Endothelial cell of umbilical vein (primary cell): ENCODE measurements at regions not wholly inside any gene's neighbourhood (a gene's known extent, or its start where the extent isn't known, plus 50 kb on each side); places are given as distances from the start of the nearest gene placed in this dataset.

ENCODE experiments used
- BruUV-seq: library from RNA; stranded (reverse); fragments of 400-500 nt; replicated peaks from 2 replicates; lab custom pipeline; 2021; lab: Mats Ljungman, UMichigan
- CTCF ChIA-PET: fragments of 300-600, 350-600 bp; sonication (Branson Sonifier 250); formaldehyde crosslinking; loops from one replicate; lab custom pipeline; 2021; ENCODE audit warnings: antibody characterized with exemption, inconsistent platforms; lab: Charles Lee
- POLR2A ChIA-PET: fragments of 300-600, 350-600 bp; sonication (Branson Sonifier 250); formaldehyde crosslinking; loops from one replicate; lab custom pipeline; 2021; ENCODE audit warnings: antibody characterized with exemption, inconsistent platforms; lab: Charles Lee
- DNase-seq: peaks from one replicate; pipeline ENCODE4 v3.0.0-alpha.2; 2011; ENCODE audit warnings: low read depth, low spot score
- FAIRE-seq: peaks from 2 replicates; lab custom pipeline; 2011; peaks lifted over from hg19 to GRCh38; lab: Jason Lieb, UNC
- H2AFZ ChIP-seq: 2 replicates; pipeline ENCODE4 v1.6.0; 2012; ENCODE audit warnings: low read depth, low read length, control low read depth, inconsistent platforms
- H3K27ac ChIP-seq: 2 replicates; pipeline ENCODE4 v1.5.1; 2011; ENCODE audit warnings: low read depth, mild to moderate bottlenecking, control low read depth, low read length, moderate library complexity; ENCODE audit not compliant: insufficient read depth
- H3K27me3 ChIP-seq, 2 experiments: 2 replicates each; pipeline versions ENCODE4 v1.6.0 to v1.6.1; 2011; ENCODE audit warnings: low read length in 2 of 2, mixed read lengths in 1 of 2; ENCODE audit not compliant: control insufficient read depth in 2 of 2, insufficient read depth in 2 of 2
- H3K36me3 ChIP-seq, 2 experiments: 2 replicates in 1 of 2; 3 replicates in 1 of 2; pipeline ENCODE4 v1.5.1; 2011; ENCODE audit warnings: low read length in 2 of 2, mild to moderate bottlenecking in 1 of 2, moderate library complexity in 1 of 2; ENCODE audit not compliant: control insufficient read depth in 2 of 2, insufficient read depth in 2 of 2; ENCODE audit errors: extremely low read depth in 1 of 2
- H3K4me1 ChIP-seq: 3 replicates; pipeline ENCODE4 v1.5.1; 2011; ENCODE audit warnings: mild to moderate bottlenecking, low read length; ENCODE audit not compliant: control insufficient read depth, insufficient read depth; ENCODE audit errors: extremely low read depth
- H3K4me2 ChIP-seq: 2 replicates; pipeline ENCODE4 v1.6.1; 2011; ENCODE audit warnings: low read length, control low read depth, mixed read lengths; ENCODE audit not compliant: insufficient read depth
- H3K4me3 ChIP-seq, 3 experiments: fragments of 200-600 bp in 1 of 3; sonication (generic), shearing (Covaris generic) in 1 of 3; replicated peaks in 1 of 3; 2 replicates each; pipeline ENCODE4 v1.5.1; 2011 to 2016; ENCODE audit warnings: control low read depth in 3 of 3, low read length in 3 of 3, mild to moderate bottlenecking in 2 of 3, inconsistent platforms in 1 of 3, low read depth in 1 of 3, moderate library complexity in 1 of 3; ENCODE audit not compliant: insufficient read depth in 1 of 3
- H3K79me2 ChIP-seq: 2 replicates; pipeline ENCODE4 v1.6.0; 2012; ENCODE audit warnings: low read length, inconsistent platforms; ENCODE audit not compliant: control insufficient read depth, insufficient read depth
- H3K9ac ChIP-seq: replicated peaks from 2 replicates; pipeline ENCODE3; 2011; ENCODE audit warnings: low read length, control low read depth; ENCODE audit not compliant: insufficient read depth; ENCODE audit errors: extremely low read depth
- H3K9me1 ChIP-seq: replicated peaks from 3 replicates; pipeline ENCODE4 v1.6.0; 2011; ENCODE audit warnings: mild to moderate bottlenecking, low read length; ENCODE audit not compliant: control insufficient read depth, insufficient read depth; ENCODE audit errors: extremely low read depth
- H3K9me3 ChIP-seq: replicated peaks from 2 replicates; pipeline ENCODE4 v1.5.1; 2012; ENCODE audit warnings: low read length, inconsistent platforms; ENCODE audit not compliant: control insufficient read depth, insufficient read depth
- H4K20me1 ChIP-seq: replicated peaks from 2 replicates; pipeline ENCODE3; 2011; ENCODE audit warnings: mild to moderate bottlenecking, low read length; ENCODE audit not compliant: control insufficient read depth, insufficient read depth; ENCODE audit errors: extremely low read depth
- CTCF ChIP-seq, 2 donors: IDR thresholded peaks; 1 replicate in 1 of 2; 2 replicates in 1 of 2; pipeline ENCODE4 v1.5.1; 2011; ENCODE audit warnings: low read length in 2 of 2, mild to moderate bottlenecking in 2 of 2, moderate library complexity in 2 of 2, control low read depth in 1 of 2, inconsistent platforms in 1 of 2, low read depth in 1 of 2; ENCODE audit not compliant: insufficient read depth in 1 of 2; ENCODE audit errors: extremely low read depth in 1 of 2
- FOS ChIP-seq: IDR thresholded peaks from 2 replicates; pipeline ENCODE4 v1.6.1; 2011; ENCODE audit warnings: mild to moderate bottlenecking, low read length, moderate library complexity, borderline replicate concordance; ENCODE audit not compliant: insufficient read depth
- GATA2 ChIP-seq: IDR thresholded peaks from 2 replicates; pipeline ENCODE4 v1.7.0; 2011; ENCODE audit warnings: low read depth, mild to moderate bottlenecking, moderate library complexity, mixed read lengths, low read length; ENCODE audit not compliant: insufficient read length, insufficient read depth
- JUN ChIP-seq: IDR thresholded peaks from 2 replicates; pipeline ENCODE4 v1.6.1; 2011; ENCODE audit warnings: borderline replicate concordance, low read depth; ENCODE audit not compliant: insufficient read length, insufficient read depth
- MAX ChIP-seq: IDR thresholded peaks from 2 replicates; pipeline ENCODE4 v1.6.1; 2011; ENCODE audit not compliant: insufficient read depth, insufficient read length
- MYC ChIP-seq: IDR thresholded peaks from one replicate; pipeline ENCODE4 v1.6.1; 2011; ENCODE audit warnings: mild to moderate bottlenecking, low read depth, low read length
- POLR2A ChIP-seq: IDR thresholded peaks from 2 replicates; pipeline ENCODE4 v1.6.1; 2012; ENCODE audit warnings: low read depth, mild to moderate bottlenecking, control low read depth, low read length
- dilution Hi-C: fragments of 300-500 bp; cut with MboI; formaldehyde crosslinking; loops from one replicate; pipeline ENCODE4 v1.15.0; 2019; ENCODE audit warnings: low sequenced_read_pairs; ENCODE audit not compliant: extremely low pct_ligation_motif_present
- intact Hi-C: fragments of 100-400 bp; cut with micrococcal nuclease; formaldehyde crosslinking; loops from one replicate; pipeline ENCODE4 v1.10.0; 2022

- dilution Hi-C loops (no loop called here), intact Hi-C loops (no loop called here)
- no peaks in the 10 kb centered on the region for H3K27me3 ChIP-seq
- H3K27ac ChIP-seq: no peak overlapping the region
- TF ChIP-seq GATA2: no peak
- no peak for TF ChIP-seq JUN
- no peak for TF ChIP-seq MYC
- TF ChIP-seq FOS: no peak
- no peak for TF ChIP-seq MAX
- TF ChIP-seq POLR2A: no peak
- no peak for TF ChIP-seq CTCF (IDR thresholded peaks at IDR 0.05; ENCODE audit: extremely low read depth in 1 of 2, insufficient read depth in 1 of 2, low read depth in 1 of 2, low read length in 2 of 2)
- ChIA-PET POLR2A (no interaction called here), CTCF (interaction anchor here (1.0 to 1.2 kb wide), 3 partner anchors 10 to 333 kb away, joined by 3 to 4 read pairs (median 3); no protein-coding TSS in a partner anchor)
- no peak for FAIRE-seq
- H3K9ac ChIP-seq: no peak overlapping the region
- no peaks in the 10 kb centered on the region for H3K36me3 ChIP-seq
- H2AFZ ChIP-seq: no peak overlapping the region
- no peaks in the 10 kb centered on the region for H3K4me1 ChIP-seq
- H3K9me1 ChIP-seq: no peaks in the 10 kb centered on the region
- H3K79me2 ChIP-seq: no peaks in the 10 kb centered on the region
- BruUV-seq: no TSS peak
- H4K20me1 ChIP-seq: no peaks in the 10 kb centered on the region
- DNase-seq: no peak
- no peak overlapping the region for H3K4me3 ChIP-seq
- no peak overlapping the region for H3K4me2 ChIP-seq
- no peaks in the 10 kb centered on the region for H3K9me3 ChIP-seq
Measured at GRCh38 chr10:90481326-90481923, 376.4 kb downstream of the HTR7 start.
